Spleen (tissue), 11 donors: ENCODE measurements at regions not wholly inside any gene's neighbourhood (a gene's known extent, or its start where the extent isn't known, plus 50 kb on each side); places are given as distances from the start of the nearest gene placed in this dataset.
"Not testable (repeated sequence)": the region's sequence is repeated elsewhere in the genome, so short reads cannot be mapped to it uniquely, and the experiment has no call there.

ENCODE experiments used
- DNase-seq: peaks from one replicate; pipeline ENCODE4 v3.0.0-alpha.2; 2020
- H3K27ac ChIP-seq, 8 donors: fragments of 200-600 bp; sonication (generic) in 7 of 8; 1 replicate in 4 of 8; 2 replicates in 4 of 8; pipeline versions ENCODE4 v1.5.0 to v1.8.0; 2016 to 2021; ENCODE audit warnings: inconsistent platforms in 4 of 8, mild to moderate bottlenecking in 4 of 8, moderate library complexity in 1 of 8
- H3K27me3 ChIP-seq, 7 donors: fragments of 200-600 bp; sonication (generic) in 6 of 7; replicated peaks in 1 of 7; 1 replicate in 4 of 7; 2 replicates in 3 of 7; pipeline versions ENCODE4 v1.5.0 to v1.8.0; 2016 to 2021; ENCODE audit warnings: inconsistent platforms in 3 of 7, mild to moderate bottlenecking in 1 of 7
- H3K36me3 ChIP-seq, 6 donors: fragments of 200-600 bp; sonication (generic) in 5 of 6; 1 replicate in 4 of 6; 2 replicates in 2 of 6; pipeline versions ENCODE4 v1.5.0 to v1.8.0; 2016 to 2021; ENCODE audit warnings: inconsistent platforms in 2 of 6
- H3K4me1 ChIP-seq, 6 donors: fragments of 200-600 bp; sonication (generic) in 5 of 6; 1 replicate in 3 of 6; 2 replicates in 3 of 6; pipeline versions ENCODE4 v1.5.0 to v1.8.0; 2016 to 2021; ENCODE audit warnings: inconsistent platforms in 3 of 6
- H3K4me3 ChIP-seq, 8 donors: fragments of 200-600 bp; sonication (generic) in 7 of 8; 1 replicate in 4 of 8; 2 replicates in 4 of 8; pipeline versions ENCODE4 v1.5.0 to v1.8.0; 2016 to 2021; ENCODE audit warnings: inconsistent platforms in 4 of 8, mild to moderate bottlenecking in 4 of 8, moderate library complexity in 2 of 8
- H3K9me3 ChIP-seq, 8 donors: fragments of 200-600 bp; sonication (generic) in 7 of 8; 1 replicate in 4 of 8; 2 replicates in 4 of 8; pipeline versions ENCODE4 v1.5.0 to v1.8.0; 2016 to 2021; ENCODE audit warnings: inconsistent platforms in 4 of 8
- CTCF ChIP-seq, 11 experiments: fragments of 200-600 bp in 7 of 11; fragments of 450-650 bp in 4 of 11; sonication (generic) in 4 of 11; IDR thresholded peaks in 8 of 11; conservative IDR thresholded peaks in 3 of 11; 1 replicate in 7 of 11; 2 replicates in 4 of 11; pipeline versions ENCODE4 v1.4.0 to v1.8.0; 2016 to 2021; ENCODE audit warnings: antibody characterized with exemption in 11 of 11, inconsistent platforms in 4 of 11, mild to moderate bottlenecking in 1 of 11
- POLR2A ChIP-seq, 3 donors: fragments of 450-650 bp; IDR thresholded peaks; one replicate each; pipeline ENCODE4 v1.5.1; 2017; ENCODE audit warnings: antibody characterized with exemption in 3 of 3, mild to moderate bottlenecking in 1 of 3
- POLR2AphosphoS5 ChIP-seq, 3 donors: sonication (generic); formaldehyde crosslinking; IDR thresholded peaks; one replicate each; pipeline ENCODE4 v1.5.1; 2017; ENCODE audit warnings: antibody characterized with exemption in 3 of 3
- WGBS, 5 donors: extraction: QIAGEN DNeasy Blood & Tissue Kit in 3 of 5; methylation state at CpG; one replicate each; pipeline versions ENCODE4 v1.1.5 to v1.1.7; 2013 to 2018; 5-methylcytosine and 5-hydroxymethylcytosine counted together
- intact Hi-C: fragments of 100-400 bp; cut with DNase I; formaldehyde crosslinking; loops from one replicate; pipeline ENCODE4 v1.15.0; 2023; ENCODE audit warnings: low total_unique reads
- donor health status: healthy with polysubstance abuse.
- donor health status: DM: no; HTN: no; CAD: no; lungs with moderate emphysema.
- donor health status: DM: no; HTN: no; CAD: no.
- donor health status: Bipolar disorder and iron deficiency.
- donor health status: healthy.
- donor health status: DM: no; HTN: no; CAD: no.
- donor health status: DM: yes; HTN: yes; CAD: no.

DNA sequence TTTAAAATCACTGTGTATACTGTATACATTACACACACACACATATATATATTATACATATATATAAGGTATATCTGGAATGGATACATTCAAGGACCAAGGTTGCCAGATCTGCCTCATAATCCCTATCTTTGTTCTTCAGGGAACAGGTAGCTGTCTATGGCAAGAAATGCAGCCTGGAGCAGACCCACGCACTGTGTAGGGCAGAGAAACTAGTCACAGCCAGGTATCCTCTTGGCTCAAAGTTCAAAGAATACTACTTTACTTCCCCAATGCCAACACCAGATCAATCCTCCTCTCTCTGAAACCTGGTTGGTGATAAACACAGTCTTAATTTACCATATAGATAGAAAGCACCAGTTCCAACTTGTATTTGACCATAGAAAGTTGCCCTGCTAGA lies 313.6 kb downstream of the PRELID2 start:
- TF ChIP-seq POLR2A (IDR thresholded peaks at IDR 0.05) (no peak), POLR2AphosphoS5 (IDR thresholded peaks at IDR 0.05) (no peak), CTCF (IDR thresholded peaks at IDR 0.05 in 8 of 11, conservative IDR thresholded peaks at IDR 0.05 in 3 of 11) (no peak)
- H3K4me3 ChIP-seq, result no peak overlapping the region
- DNase-seq, result no peak
- intact Hi-C loops, result no loop called here
- H3K9me3 ChIP-seq, result peaks cover 0 to 15% (median 12%) of the 10 kb centered on the region in 8 donors
- no peaks in the 10 kb centered on the region for H3K36me3 ChIP-seq
- no peaks in the 10 kb centered on the region for H3K27me3 ChIP-seq
- H3K27ac ChIP-seq, result no peak overlapping the region
- 84 to 97% (median 88%) methylated on average over 1 of the region's 1 CpG for WGBS, 5 donors
- H3K4me1 ChIP-seq, result no peaks in the 10 kb centered on the region

DNA sequence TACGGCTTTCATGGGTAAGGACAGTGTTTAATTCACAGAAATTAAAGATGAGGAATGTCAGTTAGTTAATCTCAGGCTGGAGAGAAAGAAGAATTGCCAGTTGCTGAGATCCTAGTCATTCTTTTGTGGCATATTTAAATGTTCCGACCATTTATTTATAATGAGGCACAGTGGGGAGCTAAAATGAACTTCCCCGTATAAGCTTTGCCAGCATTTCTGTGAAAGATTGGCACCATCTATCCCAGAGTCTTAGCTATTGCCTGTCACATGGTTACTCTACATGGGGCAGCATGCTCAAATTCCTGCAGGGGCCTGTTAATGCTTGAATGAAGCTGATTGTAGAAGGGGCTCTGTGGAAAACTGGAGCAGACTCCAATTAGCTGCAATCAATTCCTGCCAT lies 314.1 kb downstream of the PRELID2 start:
- TF ChIP-seq POLR2AphosphoS5 (IDR thresholded peaks at IDR 0.05), result no peak
- no peak for TF ChIP-seq POLR2A (IDR thresholded peaks at IDR 0.05)
- no peak for TF ChIP-seq CTCF (IDR thresholded peaks at IDR 0.05 in 8 of 11, conservative IDR thresholded peaks at IDR 0.05 in 3 of 11)
- no peaks in the 10 kb centered on the region for H3K27me3 ChIP-seq
- no peaks in the 10 kb centered on the region for H3K4me1 ChIP-seq
- no peaks in the 10 kb centered on the region for H3K36me3 ChIP-seq
- intact Hi-C loops, result no loop called here
- no peak overlapping the region for H3K27ac ChIP-seq
- 67 to 90% (median 87%) methylated on average over 3 of the region's 3 CpGs for WGBS, 5 donors
- no peak overlapping the region for H3K4me3 ChIP-seq
- DNase-seq, result no peak
- H3K9me3 ChIP-seq, result peaks cover 0 to 20% (median 17%) of the 10 kb centered on the region in 8 donors

- no peak overlapping the region for H3K4me3 ChIP-seq
- H3K36me3 ChIP-seq, result no peaks in the 10 kb centered on the region
- no peaks in the 10 kb centered on the region for H3K27me3 ChIP-seq
- no peak overlapping the region for H3K27ac ChIP-seq
- H3K4me1 ChIP-seq, result no peaks in the 10 kb centered on the region
- TF ChIP-seq POLR2AphosphoS5 (IDR thresholded peaks at IDR 0.05) (no peak), POLR2A (IDR thresholded peaks at IDR 0.05) (no peak), CTCF (IDR thresholded peaks at IDR 0.05 in 8 of 11, conservative IDR thresholded peaks at IDR 0.05 in 3 of 11) (no peak)
- no peak for DNase-seq
- 71 to 84% (median 78%) methylated on average over 4 of the region's 4 CpGs for WGBS, 5 donors
- intact Hi-C loops, result no loop called here
- peaks cover 0 to 21% (median 18%) of the 10 kb centered on the region in 8 donors for H3K9me3 ChIP-seq
These were observed 314.8 kb downstream of the PRELID2 start for GRCh38 chr5:145520335-145520734.

GRCh38 chr5:145517588-145517987 lies 317.6 kb downstream of the PRELID2 start:
- H3K27me3 ChIP-seq, H3K36me3 ChIP-seq, DNase-seq, H3K27ac ChIP-seq, intact Hi-C loops, H3K4me3 ChIP-seq, H3K4me1 ChIP-seq: not testable (repeated sequence)
- peaks cover 0 to 26% (median 19%) of the 10 kb centered on the region in 8 donors for H3K9me3 ChIP-seq

GRCh38 chr5:145511351-145511750 lies 323.8 kb downstream of the PRELID2 start:
- DNase-seq, result no peak
- H3K27me3 ChIP-seq, result no peaks in the 10 kb centered on the region
- no peak overlapping the region for H3K27ac ChIP-seq
- WGBS, 5 donors, result 82 to 87% (median 82%) methylated on average over 3 of the region's 3 CpGs
- TF ChIP-seq CTCF (IDR thresholded peaks at IDR 0.05 in 8 of 11, conservative IDR thresholded peaks at IDR 0.05 in 3 of 11) (no peak), POLR2AphosphoS5 (IDR thresholded peaks at IDR 0.05) (no peak), POLR2A (IDR thresholded peaks at IDR 0.05) (no peak)
- no peaks in the 10 kb centered on the region for H3K4me1 ChIP-seq
- intact Hi-C loops, result no loop called here
- no peaks in the 10 kb centered on the region for H3K36me3 ChIP-seq
- no peak overlapping the region for H3K4me3 ChIP-seq
- H3K9me3 ChIP-seq, result peaks cover 0 to 19% (median 3%) of the 10 kb centered on the region in 8 donors
